Left lobe of liver (tissue), 2 donors: ENCODE measurements at regions not wholly inside any gene's neighbourhood (a gene's known extent, or its start where the extent isn't known, plus 50 kb on each side); places are given as distances from the start of the nearest gene placed in this dataset.
A peak's percentile ranks its signal among the peaks of the same experiment; 100 is the strongest.

Source experiments
- ATAC-seq: fragments of 200-7000 bp; cut with Tn5 transposase; one replicate; pipeline ENCODE4 v1.9.1; 2020; ENCODE audit warnings: mild to moderate bottlenecking, moderate library complexity
- DNase-seq: peaks from one replicate; pipeline ENCODE4 v3.0.0-alpha.2; 2020; ENCODE audit warnings: low spot score
- donor health status: DM: no; HTN: no; CAD: no; lungs with moderate emphysema.
- donor health status: DM: no; HTN: yes; CAD: no.

DNA sequence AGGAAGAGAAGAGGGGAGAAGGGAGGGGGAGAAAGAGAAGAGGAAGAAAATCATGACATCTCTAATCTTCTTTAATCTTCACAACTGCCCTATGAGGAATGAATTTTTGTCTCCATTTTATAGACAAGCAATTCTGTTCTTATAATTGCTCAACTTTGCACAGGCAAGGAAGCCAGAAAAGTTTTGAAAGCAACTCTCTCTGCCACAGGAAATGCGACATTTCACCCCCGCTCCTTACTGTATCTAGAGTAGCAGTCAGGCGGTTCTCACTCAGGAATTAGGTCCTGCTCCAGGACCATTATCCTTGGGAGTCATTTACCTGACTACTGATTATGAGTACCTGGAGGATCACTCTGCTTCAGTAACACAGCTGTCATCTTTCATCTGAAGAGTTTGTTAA lies 69.2 kb upstream of the FAM9A start:
- ATAC-seq (no peak), DNase-seq (no peak)

DNA sequence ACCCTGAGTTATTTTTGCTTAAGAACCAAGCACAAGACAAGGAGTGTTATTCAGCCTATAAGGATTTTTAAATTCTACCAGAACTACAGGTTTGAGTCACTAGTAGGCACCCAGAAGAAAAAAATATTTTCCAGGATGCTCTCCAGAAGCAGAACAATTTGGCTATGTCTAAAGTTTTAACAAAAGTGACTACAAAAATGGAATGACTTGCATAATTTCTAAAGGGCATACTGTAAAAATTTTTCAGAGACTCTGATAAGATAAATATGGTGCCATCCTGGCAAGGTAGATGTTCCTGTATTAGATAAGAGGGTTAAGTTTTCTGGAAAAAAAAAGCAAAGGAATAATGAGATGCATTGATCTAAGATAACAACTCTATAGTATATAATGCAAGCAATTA lies 68.6 kb upstream of the FAM9A start:
- ATAC-seq, result no peak
- no peak for DNase-seq

DNA sequence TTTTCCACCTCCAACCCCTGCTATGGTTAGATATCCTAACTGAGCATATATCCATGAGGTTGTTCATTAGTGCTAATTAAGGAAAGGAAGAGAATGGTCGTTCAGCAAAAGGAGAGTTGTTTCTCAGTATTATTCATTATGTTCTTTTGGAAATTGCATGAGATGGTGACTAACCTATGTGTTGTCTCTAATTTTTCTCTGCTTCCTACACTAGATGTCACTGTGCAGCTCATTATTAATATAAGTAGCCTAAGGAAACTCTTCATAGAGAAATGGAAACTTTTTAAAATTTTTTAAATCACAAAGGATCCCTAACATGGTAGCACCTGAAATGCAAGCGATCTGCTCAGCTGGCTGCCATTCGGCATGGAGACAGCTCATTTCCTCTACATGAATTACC lies 67.7 kb upstream of the FAM9A start:
- no peak for DNase-seq
- ATAC-seq, result peak; percentile 78

DNA sequence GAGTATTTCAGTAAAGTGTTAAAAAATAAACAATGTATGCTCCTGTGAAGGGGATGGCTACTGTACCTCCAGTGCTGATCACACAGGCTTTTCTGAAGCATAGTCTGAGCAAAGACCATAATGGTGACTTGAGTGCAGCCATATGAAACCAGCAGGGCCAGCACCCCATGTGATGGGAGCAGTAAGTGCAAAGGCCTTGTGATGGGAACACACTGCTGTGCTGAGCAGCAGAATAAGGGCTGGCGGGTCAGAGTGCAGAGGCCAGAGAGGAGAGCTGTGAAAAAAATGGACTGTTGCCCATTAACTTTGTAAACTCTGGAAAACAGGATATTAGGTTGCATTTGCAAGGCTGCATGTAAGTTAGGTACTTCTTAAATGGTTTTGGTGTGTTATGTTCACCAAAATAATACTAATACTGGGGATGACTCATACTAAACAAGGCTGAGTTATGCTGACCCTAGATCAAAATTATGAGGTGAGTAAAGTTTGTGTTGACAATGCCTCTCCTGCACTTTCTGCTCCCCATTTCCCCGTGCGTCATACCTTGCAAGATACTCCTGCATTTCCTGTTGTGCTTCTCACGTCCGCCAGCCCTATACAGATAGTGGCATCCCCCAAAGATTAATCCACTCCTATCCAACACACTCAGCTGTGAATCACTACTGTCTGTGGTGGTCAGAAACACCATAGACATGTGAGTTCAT lies 67.0 kb upstream of the FAM9A start:
- ATAC-seq (peak; percentile 97), DNase-seq (peak; percentile 76)

DNA sequence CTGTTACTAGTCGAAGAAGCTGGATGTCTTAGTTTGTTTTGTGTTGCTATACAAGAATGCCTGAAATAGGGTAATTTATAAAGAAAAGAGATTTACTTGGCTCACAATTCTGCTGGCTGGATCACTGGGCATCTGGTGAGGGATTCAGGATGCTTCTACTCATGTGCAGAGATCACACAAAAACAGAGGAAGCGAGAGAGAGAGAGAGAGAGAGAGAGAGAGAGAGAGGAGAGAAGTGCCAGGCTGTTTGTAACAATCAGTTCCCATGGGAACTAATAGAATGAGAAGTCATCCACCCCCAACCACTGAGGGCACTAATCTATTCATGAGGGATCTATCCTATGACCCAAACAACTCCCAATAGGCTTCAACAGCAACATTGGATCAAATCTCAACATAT lies 66.2 kb upstream of the FAM9A start:
- ATAC-seq (no peak), DNase-seq (no peak)

DNA sequence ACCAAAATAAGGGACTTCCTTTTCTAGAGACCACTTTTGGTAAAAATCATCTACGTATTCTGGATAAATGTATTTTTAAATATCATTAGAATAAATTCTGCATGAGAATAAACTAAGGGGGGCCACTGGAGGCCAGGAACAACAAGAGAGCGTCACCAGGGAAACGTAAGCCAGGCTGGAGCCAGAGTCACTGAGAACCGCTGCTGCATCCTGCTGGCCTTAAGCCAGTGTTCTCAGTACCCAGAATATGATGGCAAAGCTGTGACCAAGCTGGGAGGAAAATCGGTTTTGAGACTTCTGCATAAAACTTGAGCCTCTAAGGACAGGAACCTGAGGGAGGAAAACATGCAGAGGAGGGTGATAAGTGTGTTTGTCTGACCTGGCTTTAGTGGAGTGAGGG lies 63.0 kb upstream of the FAM9A start:
- DNase-seq, result no peak
- no peak for ATAC-seq

DNA sequence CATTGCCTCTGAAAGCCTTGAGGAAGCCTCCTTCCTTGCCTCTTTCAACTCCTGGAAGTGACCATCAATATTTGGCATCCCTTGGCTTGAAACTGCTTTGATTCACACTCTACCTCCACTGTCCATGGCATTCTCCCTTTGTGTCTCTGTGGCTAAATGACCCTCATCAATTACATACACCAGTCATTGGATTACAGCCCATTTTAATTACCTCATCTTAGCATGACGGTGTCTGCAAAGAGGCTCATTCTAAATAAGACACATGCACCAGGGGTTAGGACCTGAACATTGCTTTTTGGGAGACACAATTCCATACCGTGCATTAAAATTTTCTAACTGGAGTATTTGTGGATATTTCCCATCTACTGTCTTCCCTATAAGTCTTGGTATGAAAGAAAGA lies 60.7 kb upstream of the FAM9A start:
- DNase-seq (no peak), ATAC-seq (no peak)

DNA sequence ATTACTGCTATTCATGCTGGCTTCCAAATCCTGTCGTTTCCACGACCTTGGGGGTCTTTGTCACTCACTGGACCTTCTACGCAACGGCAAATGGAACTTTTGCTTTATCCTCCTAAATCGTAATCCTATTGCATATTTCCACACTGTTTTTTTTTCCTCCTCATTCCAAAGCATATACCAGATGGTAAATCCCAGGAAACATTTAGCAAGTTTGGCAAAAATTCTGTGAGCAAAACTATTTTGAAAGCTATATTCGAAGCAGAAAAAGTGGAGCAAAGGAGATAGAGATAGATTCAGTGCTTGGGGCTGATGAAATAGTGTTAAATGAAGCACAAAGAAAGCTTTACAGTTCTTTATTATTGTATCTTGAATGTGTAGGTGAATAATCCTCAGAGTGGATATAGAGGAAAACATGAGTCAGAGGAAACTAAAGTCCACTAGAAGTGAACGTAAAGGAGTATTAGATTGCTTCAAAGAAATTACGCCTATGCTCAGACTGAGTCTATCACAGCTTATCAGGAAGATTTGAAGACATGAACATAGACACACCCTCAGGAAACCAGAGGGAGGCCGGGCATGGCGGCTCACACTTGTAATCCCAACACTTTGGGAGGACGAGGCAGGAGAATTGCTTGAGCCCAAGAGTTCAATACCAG lies 50.2 kb upstream of the FAM9A start:
- DNase-seq (no peak), ATAC-seq (no peak)
